Thoracic aorta (tissue), 2 donors: ENCODE measurements at regions not wholly inside any gene's neighbourhood (a gene's known extent, or its start where the extent isn't known, plus 50 kb on each side); places are given as distances from the start of the nearest gene placed in this dataset.

Experiments used
- ATAC-seq: fragments of 150-250 bp; one replicate; pipeline ENCODE4 v1.8.0; 2017; ENCODE audit warnings: low read depth; ENCODE audit not compliant: insufficient number of reproducible peaks, low FRiP score
- DNase-seq: peaks from one replicate; pipeline ENCODE4 v3.0.0-alpha.2; 2020; ENCODE audit warnings: low spot score
- H3K27ac ChIP-seq, 2 donors: fragments of 200-600 bp; sonication (generic); 1 replicate in 1 of 2; 2 replicates in 1 of 2; pipeline ENCODE4 v1.5.1; 2016; ENCODE audit warnings: mild to moderate bottlenecking in 2 of 2, moderate library complexity in 2 of 2
- H3K27me3 ChIP-seq: fragments of 200-600 bp; sonication (generic); replicated peaks from 2 replicates; pipeline ENCODE4 v1.6.0; 2016; ENCODE audit warnings: mild to moderate bottlenecking; ENCODE audit not compliant: insufficient read depth
- H3K36me3 ChIP-seq: fragments of 200-600 bp; sonication (generic); one replicate; pipeline ENCODE4 v1.5.1; 2016
- H3K4me1 ChIP-seq, 2 donors: fragments of 200-600 bp; sonication (generic); 1 replicate in 1 of 2; 2 replicates in 1 of 2; pipeline versions ENCODE4 v1.5.1 to v1.6.0; 2016; ENCODE audit warnings: low read depth in 2 of 2, mild to moderate bottlenecking in 1 of 2; ENCODE audit not compliant: control insufficient read depth in 1 of 2
- H3K4me3 ChIP-seq: fragments of 200-600 bp; sonication (generic); 2 replicates; pipeline ENCODE4 v1.5.1; 2016; ENCODE audit warnings: mild to moderate bottlenecking
- H3K9me3 ChIP-seq: fragments of 200-600 bp; sonication (generic); 2 replicates; pipeline ENCODE4 v1.5.1; 2016
- CTCF ChIP-seq: fragments of 200-600 bp; sonication (generic); IDR thresholded peaks from one replicate; pipeline ENCODE4 v1.5.1; 2019; ENCODE audit warnings: antibody characterized with exemption

GRCh38 chr3:87478716-87479115 lies 202.3 kb upstream of the POU1F1 start:
- no peak overlapping the region for H3K4me3 ChIP-seq

DNA sequence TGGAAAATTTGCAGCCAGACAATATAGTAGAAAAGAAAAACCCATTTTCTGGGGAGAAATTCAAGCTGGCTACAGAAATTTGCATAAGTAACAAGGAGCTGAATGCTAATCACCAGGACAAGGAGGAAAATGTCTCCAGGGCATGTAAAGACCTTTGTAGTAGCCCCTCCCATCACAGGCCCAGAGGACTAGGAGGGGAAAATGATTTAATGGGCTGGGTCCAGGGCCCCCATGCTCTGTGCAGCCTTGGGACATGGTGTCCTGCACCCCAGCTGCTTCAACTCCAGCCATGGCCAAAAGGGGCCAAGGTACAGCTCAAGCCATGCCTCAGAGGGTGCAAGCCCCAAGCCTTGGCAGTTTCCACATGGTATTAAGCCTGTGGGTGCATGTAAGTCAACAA lies 197.6 kb upstream of the POU1F1 start:
- Histone ChIP-seq H3K4me3 (no peak overlapping the region), H3K27ac (no peak overlapping the region), H3K36me3 (no peaks in the 10 kb centered on the region), H3K4me1 (no peaks in the 10 kb centered on the region), H3K9me3 (no peaks in the 10 kb centered on the region), H3K27me3 (no peaks in the 10 kb centered on the region)
- TF ChIP-seq CTCF, result no peak
- DNase-seq, result no peak
- no peak for ATAC-seq

More at GRCh38 chr3:87478716-87479115, 202.3 kb upstream of the POU1F1 start:
- Histone ChIP-seq H3K36me3 (no peaks in the 10 kb centered on the region), H3K27ac (no peak overlapping the region), H3K9me3 (no peaks in the 10 kb centered on the region), H3K27me3 (no peaks in the 10 kb centered on the region), H3K4me1 (no peaks in the 10 kb centered on the region)
- no peak for TF ChIP-seq CTCF
- DNase-seq, result no peak
- no peak for ATAC-seq

DNA sequence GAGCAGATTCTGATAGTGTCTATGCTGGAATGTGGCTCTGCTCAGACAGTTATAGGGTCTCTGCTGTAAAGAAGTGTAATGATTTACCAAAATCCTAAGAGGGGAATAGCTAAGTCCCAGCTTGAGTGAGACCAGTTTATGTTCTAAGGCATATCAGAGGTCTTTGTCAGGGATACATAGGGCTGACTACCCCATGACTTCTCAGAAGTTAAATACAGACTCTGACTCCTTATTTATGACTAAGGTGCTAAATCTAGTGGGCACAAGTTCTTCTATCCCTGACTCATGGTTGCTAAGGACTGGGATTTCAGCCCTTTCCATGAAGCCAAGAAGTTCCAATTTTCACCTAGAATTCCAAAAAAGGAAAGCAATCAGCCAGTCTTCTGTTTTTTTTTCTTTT lies 192.6 kb upstream of the POU1F1 start:
- DNase-seq (no peak), ATAC-seq (no peak)
- no peak for TF ChIP-seq CTCF
- no peaks in the 10 kb centered on the region for H3K36me3 ChIP-seq
- H3K27ac ChIP-seq, result no peak overlapping the region
- H3K4me1 ChIP-seq, result no peaks in the 10 kb centered on the region
- no peaks in the 10 kb centered on the region for H3K27me3 ChIP-seq
- no peak overlapping the region for H3K4me3 ChIP-seq
- no peaks in the 10 kb centered on the region for H3K9me3 ChIP-seq

DNA sequence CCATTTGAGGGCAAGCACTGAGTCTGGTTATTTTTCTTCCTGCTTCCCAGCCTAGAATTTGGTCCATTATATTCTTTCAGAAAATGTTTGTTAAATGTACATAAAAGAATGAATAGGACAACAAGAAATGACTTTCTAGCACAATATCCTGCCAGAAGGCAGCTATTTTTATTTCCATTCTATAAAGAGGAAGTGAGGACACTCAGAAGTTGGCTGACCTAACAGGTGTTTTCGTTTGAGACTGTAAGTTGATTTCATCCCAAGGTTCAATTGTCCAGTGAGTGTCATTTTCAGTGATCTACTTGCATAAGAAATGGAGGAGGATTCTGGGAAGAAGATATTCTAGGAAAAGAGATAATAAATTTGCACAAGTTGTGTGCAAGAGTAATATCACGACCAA lies 191.9 kb upstream of the POU1F1 start:
- H3K9me3 ChIP-seq, result no peaks in the 10 kb centered on the region
- H3K36me3 ChIP-seq, result no peaks in the 10 kb centered on the region
- no peak for TF ChIP-seq CTCF
- no peaks in the 10 kb centered on the region for H3K4me1 ChIP-seq
- no peak for ATAC-seq
- no peak for DNase-seq
- H3K4me3 ChIP-seq, result no peak overlapping the region
- no peaks in the 10 kb centered on the region for H3K27me3 ChIP-seq
- H3K27ac ChIP-seq, result no peak overlapping the region

DNA sequence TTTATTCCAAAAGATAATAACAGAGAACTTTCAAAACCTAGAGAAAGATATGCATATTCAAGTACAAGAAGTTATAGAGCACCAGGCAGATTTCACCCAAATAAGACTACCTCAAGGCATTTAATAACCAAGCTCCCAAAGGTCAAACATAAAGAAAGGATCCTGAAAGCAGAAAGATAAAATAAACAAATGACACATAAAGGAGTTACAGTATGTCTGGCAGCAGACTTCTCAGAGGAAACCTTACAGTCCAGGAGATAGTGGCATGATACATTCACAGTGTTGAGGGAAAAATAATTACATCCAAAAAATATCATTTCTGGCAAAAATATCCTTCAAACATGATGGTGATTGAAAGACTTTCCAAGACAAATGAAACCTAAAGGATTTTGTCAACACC lies 185.8 kb upstream of the POU1F1 start:
- H3K27ac ChIP-seq, result no peak overlapping the region
- DNase-seq, result no peak
- no peaks in the 10 kb centered on the region for H3K4me1 ChIP-seq
- no peaks in the 10 kb centered on the region for H3K36me3 ChIP-seq
- no peaks in the 10 kb centered on the region for H3K9me3 ChIP-seq
- H3K4me3 ChIP-seq, result no peak overlapping the region
- no peaks in the 10 kb centered on the region for H3K27me3 ChIP-seq
- TF ChIP-seq CTCF, result no peak
- ATAC-seq, result no peak
